HepG2 (cell line): ENCODE measurements at regions not wholly inside any gene's neighbourhood (a gene's known extent, or its start where the extent isn't known, plus 50 kb on each side); places are given as distances from the start of the nearest gene placed in this dataset.

Source experiments
- ATAC-seq: fragments of 200-7000 bp; cut with Tn5 transposase; 3 replicates; pipeline ENCODE4 v1.9.1; 2020; ENCODE audit warnings: mild to moderate bottlenecking, moderate library complexity
- BruUV-seq: library from RNA; stranded (reverse); fragments of 400-500 nt; replicated peaks from 2 replicates; lab custom pipeline; 2021; lab: Mats Ljungman, UMichigan
- CTCF ChIA-PET: fragments of 300-600 bp; formaldehyde crosslinking; extraction: SDS; loops from one replicate; lab custom pipeline; 2021; ENCODE audit warnings: low total read pairs, inconsistent platforms, low intra/inter-chr PET ratio; lab: Yijun Ruan, JAX
- POLR2A ChIA-PET: fragments of 350-600 bp; sonication (Branson Sonifier 250); formaldehyde crosslinking; loops from one replicate; lab custom pipeline; 2020; ENCODE audit warnings: antibody characterized with exemption, inconsistent platforms; lab: Yijun Ruan, JAX
- DNase-seq: peaks from one replicate; pipeline ENCODE4 v3.0.0-alpha.2; 2015; ENCODE audit warnings: low spot score
- FAIRE-seq: peaks from 3 replicates; lab custom pipeline; 2011; peaks lifted over from hg19 to GRCh38; lab: Jason Lieb, UNC
- H2AFZ ChIP-seq: one replicate; pipeline ENCODE4 v1.6.1; 2011; ENCODE audit warnings: low read length, inconsistent platforms
- H3K27ac ChIP-seq: fragments of 300-600 bp; 3 replicates; pipeline ENCODE4 v1.8.0; 2011; ENCODE audit warnings: mixed run types, mild to moderate bottlenecking, mixed read lengths, low read length, inconsistent platforms; ENCODE audit not compliant: insufficient read depth; ENCODE audit errors: extremely low read length
- H3K27me3 ChIP-seq, 2 experiments: fragments of 200-600 bp in 1 of 2; 2 replicates in 1 of 2; 3 replicates in 1 of 2; pipeline versions ENCODE4 v1.6.0 to v1.8.0; 2011; ENCODE audit warnings: low read length in 2 of 2, mild to moderate bottlenecking in 2 of 2, moderate library complexity in 2 of 2, inconsistent platforms in 1 of 2; ENCODE audit not compliant: insufficient read depth in 2 of 2, control insufficient read depth in 1 of 2
- H3K36me3 ChIP-seq, 2 experiments: fragments of 200-600 bp in 1 of 2; replicated peaks in 1 of 2; 2 replicates in 1 of 2; 3 replicates in 1 of 2; pipeline versions ENCODE4 v1.5.1 to v1.8.0; 2011; ENCODE audit warnings: low read length in 2 of 2, inconsistent platforms in 1 of 2; ENCODE audit not compliant: insufficient read depth in 2 of 2, control insufficient read depth in 1 of 2
- H3K4me1 ChIP-seq: 2 replicates; pipeline ENCODE4 v1.5.1; 2012; ENCODE audit warnings: low read length, inconsistent platforms; ENCODE audit not compliant: insufficient read depth
- H3K4me2 ChIP-seq: 2 replicates; pipeline ENCODE4 v1.6.0; 2011; ENCODE audit warnings: low read depth, low read length, inconsistent platforms
- H3K4me3 ChIP-seq, 3 experiments: fragments of 200-600 bp in 1 of 3; sonication (generic), shearing (Covaris generic) in 1 of 3; replicated peaks in 1 of 3; 2 replicates each; pipeline ENCODE4 v1.5.1; 2011 to 2016; ENCODE audit warnings: low read length in 3 of 3, inconsistent platforms in 2 of 3, low read depth in 2 of 3, mild to moderate bottlenecking in 2 of 3, control low read depth in 1 of 3, mixed read lengths in 1 of 3; ENCODE audit not compliant: insufficient read depth in 1 of 3
- H3K79me2 ChIP-seq: one replicate; pipeline ENCODE4 v1.6.1; 2011; ENCODE audit warnings: low read length, inconsistent platforms; ENCODE audit not compliant: insufficient read depth
- H3K9ac ChIP-seq: 2 replicates; pipeline ENCODE4 v1.6.0; 2011; ENCODE audit warnings: mild to moderate bottlenecking, low read depth, low read length, inconsistent platforms; ENCODE audit not compliant: insufficient read depth
- H3K9me3 ChIP-seq: 2 replicates; pipeline ENCODE4 v1.5.1; 2012; ENCODE audit warnings: mild to moderate bottlenecking, low read length
- H4K20me1 ChIP-seq: 2 replicates; pipeline ENCODE4 v1.6.0; 2011; ENCODE audit warnings: inconsistent platforms, mild to moderate bottlenecking, low read length, moderate library complexity; ENCODE audit not compliant: insufficient read depth
- HNRNPUL1 ChIP-seq: fragments of 200-400 bp; formaldehyde crosslinking; IDR thresholded peaks from 2 replicates; pipeline ENCODE4 v1.6.1; 2017; ENCODE audit warnings: low read depth, mild to moderate bottlenecking, low read length, moderate library complexity
- HOXA7 ChIP-seq: sonication (generic); formaldehyde crosslinking; IDR thresholded peaks from 2 replicates; pipeline ENCODE4 v1.8.1; 2022; ENCODE audit warnings: mild to moderate bottlenecking, missing genetic modification reagents, moderate library complexity
- IRX3 ChIP-seq: sonication (generic); formaldehyde crosslinking; IDR thresholded peaks from 2 replicates; pipeline ENCODE4 v1.8.1; 2023; ENCODE audit warnings: mild to moderate bottlenecking, low read depth, missing genetic modification reagents, borderline replicate concordance
- ISX ChIP-seq: sonication (generic); formaldehyde crosslinking; conservative IDR thresholded peaks from 2 replicates; pipeline ENCODE4 v1.5.0; 2020; ENCODE audit warnings: missing genetic modification reagents
- LCORL ChIP-seq, 2 experiments: fragments of 450-650 bp in 1 of 2; sonication (generic) in 1 of 2; formaldehyde crosslinking in 1 of 2; IDR thresholded peaks; 2 replicates each; pipeline versions ENCODE4 v1.5.0 to v1.6.1; 2017 to 2020; ENCODE audit warnings: antibody characterized with exemption in 1 of 2, missing genetic modification reagents in 1 of 2
- TARDBP ChIP-seq: sonication (generic); formaldehyde crosslinking; IDR thresholded peaks from 2 replicates; pipeline ENCODE4 v1.8.0; 2022; ENCODE audit warnings: mild to moderate bottlenecking, missing genetic modification reagents
- ZBTB44 ChIP-seq: sonication (generic); formaldehyde crosslinking; IDR thresholded peaks from 2 replicates; pipeline ENCODE4 v1.4.0; 2020; ENCODE audit warnings: missing genetic modification reagents
- ZNF142 ChIP-seq: sonication (generic); formaldehyde crosslinking; IDR thresholded peaks from 2 replicates; pipeline ENCODE4 v1.4.0; 2020; ENCODE audit warnings: missing genetic modification reagents
- ZNF576 ChIP-seq: sonication (generic); formaldehyde crosslinking; IDR thresholded peaks from 2 replicates; pipeline ENCODE4 v1.4.0; 2020; ENCODE audit warnings: mild to moderate bottlenecking, missing genetic modification reagents
- ZNF703 ChIP-seq: sonication (generic); formaldehyde crosslinking; IDR thresholded peaks from 2 replicates; pipeline ENCODE4 v1.5.1; 2020; ENCODE audit warnings: missing genetic modification reagents, mild to moderate bottlenecking, moderate library complexity, borderline replicate concordance
- WGBS: methylation state at CpG from one replicate; pipeline ENCODE4 v1.1.6; 2017; ENCODE audit warnings: low lambda C conversion rate; 5-methylcytosine and 5-hydroxymethylcytosine counted together
- in situ Hi-C: cut with HindIII; loops from 2 replicates; pipeline ENCODE4 v1.10.0; 2017; ENCODE audit warnings: low pct_unique_long_range_greater_than_20kb; ENCODE audit not compliant: extremely low pct_ligation_motif_present
- intact Hi-C: fragments of 100-400 bp; cut with micrococcal nuclease; formaldehyde crosslinking; loops from one replicate; pipeline ENCODE4 v1.10.0; 2022; ENCODE audit not compliant: unreplicated experiment

- H3K9ac ChIP-seq, result no peak overlapping the region
- H3K4me3 ChIP-seq, result no peak overlapping the region
- TF ChIP-seq ZBTB44 (CRISPR knock-in tag) (no peak), IRX3 (CRISPR knock-in tag) (no peak), LCORL (IDR thresholded peaks at IDR 0.05) (peak; percentile 64; the same call in 1 of the 2 replicates), LCORL (CRISPR knock-in tag; IDR thresholded peaks at IDR 0.05) (no peak)
- TF ChIP-seq, all 625 proteins: peak for 1
- Histone ChIP-seq H3K4me1 (no peaks in the 10 kb centered on the region), H3K27me3 (no peaks in the 10 kb centered on the region), H3K4me2 (no peak overlapping the region), H3K9me3 (no peaks in the 10 kb centered on the region), H2AFZ (no peak overlapping the region), H3K79me2 (no peaks in the 10 kb centered on the region), H3K27ac (no peak overlapping the region), H4K20me1 (no peaks in the 10 kb centered on the region), H3K36me3 (no peaks in the 10 kb centered on the region)
- ChIA-PET CTCF (no interaction called here), POLR2A (no interaction called here)
- intact Hi-C loops, result no loop called here
- no peak for FAIRE-seq
- no TSS peak for BruUV-seq
- ATAC-seq, result no peak
- in situ Hi-C loops, result no loop called here
- DNase-seq, result no peak
- 0% methylated on average over 1 of the region's 1 CpG for WGBS
These were observed 599.6 kb upstream of the POT1 start for GRCh38 chr7:125529249-125529648.

GRCh38 chr7:125526958-125527357 lies 597.3 kb upstream of the POT1 start:
- in situ Hi-C loops (no loop called here), intact Hi-C loops (no loop called here)
- Histone ChIP-seq H2AFZ (no peak overlapping the region), H3K4me3 (no peak overlapping the region), H3K27ac (no peak overlapping the region), H3K4me2 (no peak overlapping the region), H3K27me3 (no peaks in the 10 kb centered on the region), H3K9ac (no peak overlapping the region), H3K79me2 (no peaks in the 10 kb centered on the region), H3K9me3 (no peaks in the 10 kb centered on the region), H3K36me3 (no peaks in the 10 kb centered on the region), H4K20me1 (no peaks in the 10 kb centered on the region), H3K4me1 (no peaks in the 10 kb centered on the region)
- FAIRE-seq (no peak), ATAC-seq (no peak), DNase-seq (no peak)
- POLR2A ChIA-PET, result no interaction called here
- BruUV-seq, result no TSS peak
- WGBS, result 16% methylated on average over 5 of the region's 5 CpGs
- CTCF ChIA-PET, result no interaction called here
- TF ChIP-seq ZNF703 (CRISPR knock-in tag) (no peak), HOXA7 (CRISPR knock-in tag) (no peak), ZNF142 (CRISPR knock-in tag) (no peak), ZNF576 (CRISPR knock-in tag) (no peak), IRX3 (CRISPR knock-in tag) (no peak), ISX (CRISPR knock-in tag) (no peak), TARDBP (CRISPR knock-in tag) (no peak), HNRNPUL1 (no peak)
